HG02610 (cell line): ENCODE measurements at regions not wholly inside any gene's neighbourhood (a gene's known extent, or its start where the extent isn't known, plus 50 kb on each side); places are given as distances from the start of the nearest gene placed in this dataset.

Source experiments
- ATAC-seq: cut with Tn5 transposase; IDR thresholded peaks from one replicate; pipeline ENCODE4 v1.9.1; 2021; ENCODE audit warnings: mild to moderate bottlenecking, moderate library complexity; ENCODE audit not compliant: unreplicated experiment

DNA sequence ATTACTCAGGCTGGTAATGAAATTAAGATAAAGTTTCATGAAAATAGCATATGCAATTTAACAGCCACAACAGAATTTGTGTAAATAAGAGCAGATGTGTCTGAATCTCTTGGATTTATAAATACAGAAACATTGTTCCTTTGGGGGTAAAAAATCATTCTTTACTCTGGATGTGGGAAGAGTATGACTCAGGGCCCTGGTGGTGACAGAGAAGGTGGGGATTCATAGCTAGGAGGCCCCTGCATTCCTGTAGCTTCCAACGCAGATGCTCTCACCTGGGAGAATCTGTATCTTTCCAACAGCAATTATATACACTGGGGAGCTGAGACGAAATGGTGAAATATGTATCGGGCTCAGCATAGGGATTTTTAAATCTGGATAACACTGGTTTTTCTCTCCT lies 167.6 kb upstream of the CADPS start:
- no peak for ATAC-seq

GRCh38 chr3:63043631-63044030 lies 168.4 kb upstream of the CADPS start:
- ATAC-seq: no peak

DNA sequence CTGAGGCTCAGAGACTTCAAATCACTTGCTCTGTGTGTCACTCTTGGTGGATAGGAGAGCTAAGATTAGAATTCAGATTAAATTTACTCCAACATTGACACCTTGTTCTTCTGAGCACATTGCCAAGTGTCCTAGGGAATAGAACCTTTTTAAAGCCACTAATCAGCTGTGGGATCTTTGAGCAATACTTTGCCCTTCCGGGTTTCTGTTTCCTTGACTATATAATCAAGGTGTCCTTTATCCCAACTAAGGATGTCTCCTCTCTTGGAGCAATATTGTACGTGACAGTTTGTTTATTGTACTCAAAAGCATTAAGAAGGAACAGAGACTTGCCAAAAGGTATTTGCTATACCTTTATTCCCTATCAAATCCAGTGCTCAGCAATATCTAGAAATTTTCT lies 170.9 kb upstream of the CADPS start:
- ATAC-seq: no peak

GRCh38 chr3:63046580-63046979 lies 171.4 kb upstream of the CADPS start:
- ATAC-seq: no peak

GRCh38 chr3:63047068-63047467 lies 171.9 kb upstream of the CADPS start:
- ATAC-seq: no peak

DNA sequence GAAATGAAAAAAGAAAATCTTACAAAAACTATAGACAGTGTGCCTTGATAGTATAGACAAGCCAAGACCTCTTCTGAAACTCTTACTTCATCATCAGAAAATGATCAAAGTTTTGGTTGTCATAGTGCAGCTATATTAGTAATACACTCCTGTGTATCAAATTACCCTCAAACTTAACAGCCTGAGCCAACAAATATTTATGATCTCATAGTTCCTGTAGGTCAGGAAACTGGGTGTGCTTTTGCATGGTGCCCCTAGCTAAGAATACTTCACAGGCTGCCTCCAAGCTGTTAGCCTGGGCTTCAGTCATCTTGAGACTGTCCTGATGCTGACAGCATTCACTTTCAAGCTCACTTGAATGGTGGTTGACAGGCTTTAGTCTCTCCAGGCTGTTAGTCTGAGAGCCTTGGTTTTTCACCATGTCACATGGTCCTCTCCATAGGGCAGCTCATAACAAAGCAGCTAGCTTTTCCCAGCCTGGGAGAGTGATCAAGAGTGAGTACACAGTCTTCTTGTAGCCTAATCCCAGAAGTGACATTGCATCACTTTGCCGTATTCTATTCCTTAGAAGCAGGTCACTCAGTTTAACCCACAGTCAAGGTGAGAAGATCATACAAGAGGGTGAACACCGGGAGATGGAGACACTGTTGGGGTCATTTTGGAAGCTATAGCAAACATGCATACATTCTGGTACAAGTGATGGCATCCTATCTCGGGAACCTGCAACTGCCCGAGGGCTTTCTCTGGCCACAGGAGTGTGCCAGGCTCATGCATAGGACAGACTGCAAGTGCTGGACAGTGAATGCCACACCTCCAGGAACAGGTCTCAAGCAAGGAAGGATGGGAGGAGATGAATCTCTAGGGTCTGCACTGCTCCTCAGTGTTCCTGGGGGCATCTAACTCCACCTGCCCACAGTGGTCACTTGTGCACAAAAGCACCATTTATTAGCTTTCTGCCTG lies 173.4 kb upstream of the CADPS start:
- ATAC-seq: no peak

DNA sequence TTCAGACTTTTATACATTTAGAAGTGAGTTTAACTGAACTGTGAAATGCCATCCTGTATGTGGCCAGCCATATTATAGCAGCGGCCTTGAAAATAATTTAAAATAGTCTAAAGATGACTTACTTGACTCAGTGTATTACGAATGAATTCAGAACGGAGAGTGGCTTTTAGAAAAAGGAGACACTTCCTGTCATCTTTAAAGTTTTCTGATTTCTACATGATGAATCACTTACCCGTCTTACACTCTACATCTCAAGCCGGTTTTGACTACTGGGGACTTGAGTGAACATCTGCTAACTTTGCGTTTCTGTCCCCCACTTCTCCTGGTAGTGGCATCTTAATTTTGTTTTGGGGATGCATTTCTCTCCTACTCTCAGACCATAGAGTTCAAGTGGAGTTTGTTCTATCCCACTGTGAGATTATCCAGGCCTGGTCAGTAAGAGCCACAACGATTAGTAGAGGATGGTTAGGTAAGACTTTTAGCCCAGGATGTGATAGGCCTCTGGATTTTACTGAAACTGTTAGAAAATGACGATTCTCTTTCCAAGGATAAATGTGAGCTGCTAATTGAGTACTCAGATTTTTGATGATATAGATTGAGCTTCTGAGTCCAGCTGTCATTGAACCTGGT lies 175.4 kb upstream of the CADPS start:
- no peak for ATAC-seq

DNA sequence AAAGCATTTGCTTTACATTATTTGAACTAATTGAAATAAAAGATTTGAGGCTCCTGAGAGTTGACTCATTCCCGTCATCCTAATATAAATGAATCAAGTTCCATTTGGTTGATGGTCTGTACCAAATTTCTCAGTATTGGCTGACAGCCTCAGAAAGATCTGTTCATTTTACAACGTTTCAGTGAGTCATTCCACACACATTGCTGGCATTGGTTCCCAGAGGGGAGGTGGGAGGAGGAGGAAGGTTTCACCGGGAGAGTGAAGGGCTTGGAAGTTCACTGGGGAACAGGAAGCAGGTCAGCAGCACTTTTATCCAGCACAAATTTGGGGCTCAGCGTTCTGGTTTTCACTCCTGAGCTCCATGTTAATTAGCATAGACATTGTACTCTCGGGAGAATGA lies 176.7 kb upstream of the CADPS start:
- no peak for ATAC-seq

- ATAC-seq: no peak
These were observed 181.7 kb upstream of the CADPS start for GRCh38 chr3:63056932-63057331.

- no peak for ATAC-seq
These were observed 185.2 kb upstream of the CADPS start for GRCh38 chr3:63060412-63060811.

DNA sequence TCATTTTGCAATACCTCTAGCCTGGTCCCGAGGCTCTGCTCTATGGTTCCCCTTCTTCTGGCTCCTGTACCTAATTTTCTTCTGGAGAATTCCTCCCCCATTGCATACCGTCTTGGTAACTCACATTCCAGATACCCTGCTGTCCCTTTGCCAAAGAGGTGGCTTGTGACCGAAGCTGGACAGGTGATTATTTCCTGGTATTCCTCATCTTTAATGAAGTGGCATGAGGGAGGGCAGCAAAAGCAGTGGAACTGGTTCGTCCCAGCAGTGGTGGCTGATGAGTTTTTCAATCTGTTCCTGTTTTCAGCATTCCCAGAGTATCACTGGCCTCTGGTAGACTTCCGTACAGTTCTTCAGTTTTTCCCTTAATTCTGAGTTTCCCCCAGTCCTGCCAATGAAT lies 186.2 kb upstream of the CADPS start:
- ATAC-seq: no peak

DNA sequence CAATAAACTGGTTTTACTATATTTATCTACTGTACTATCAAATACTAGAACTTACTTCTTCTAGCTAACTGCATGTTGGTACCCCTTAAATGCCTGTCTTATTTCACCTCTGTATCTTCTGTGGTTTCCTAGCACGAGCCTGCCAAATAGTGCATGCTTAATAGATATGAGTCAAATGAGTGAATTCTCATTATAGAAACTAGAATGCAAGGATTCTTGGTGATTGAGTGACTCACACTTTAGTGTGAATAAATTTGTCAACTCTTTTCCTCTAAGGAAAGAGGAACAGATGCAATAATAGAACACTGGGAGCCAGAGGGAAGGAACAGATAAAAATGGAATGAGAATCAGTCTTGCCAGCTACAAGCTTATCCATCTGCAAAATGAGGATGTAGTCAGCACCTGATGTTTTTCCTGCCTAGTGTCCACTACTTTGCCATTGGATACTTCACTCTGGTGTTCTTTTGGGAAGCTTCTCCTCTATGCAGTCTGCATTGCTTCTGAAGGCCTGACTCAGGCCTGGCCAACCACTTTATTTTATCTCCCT lies 189.1 kb upstream of the CADPS start:
- no peak for ATAC-seq

DNA sequence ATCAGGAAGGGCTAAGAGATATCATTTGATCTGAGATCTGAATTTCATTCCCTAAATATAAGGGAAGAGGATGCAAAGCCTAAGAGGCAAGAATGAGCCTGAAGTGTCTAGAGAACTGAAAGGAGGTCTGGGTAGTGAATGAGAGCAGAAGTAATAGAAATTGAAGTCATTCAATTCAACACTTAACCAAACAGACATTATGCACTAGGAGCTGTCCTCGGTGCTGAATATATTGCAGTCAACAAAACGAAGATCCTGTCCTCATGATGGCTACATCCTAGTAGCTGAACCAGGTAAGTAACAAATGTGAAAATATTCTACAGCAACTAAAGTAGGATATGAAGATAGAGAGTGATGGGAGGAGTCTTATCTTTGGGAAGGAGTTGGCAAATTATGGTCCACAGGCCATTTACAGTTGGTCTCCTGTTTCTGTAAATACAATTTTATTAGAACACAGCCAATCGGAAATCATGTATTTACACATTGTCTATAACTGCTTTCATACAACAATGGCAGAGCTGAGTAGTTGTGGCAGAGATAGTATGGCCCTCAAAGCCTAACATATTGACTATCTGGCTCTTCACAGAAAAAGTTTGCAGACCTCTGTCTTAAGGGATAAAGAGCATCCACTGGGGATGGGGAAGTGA lies 192.9 kb upstream of the CADPS start:
- no peak for ATAC-seq

DNA sequence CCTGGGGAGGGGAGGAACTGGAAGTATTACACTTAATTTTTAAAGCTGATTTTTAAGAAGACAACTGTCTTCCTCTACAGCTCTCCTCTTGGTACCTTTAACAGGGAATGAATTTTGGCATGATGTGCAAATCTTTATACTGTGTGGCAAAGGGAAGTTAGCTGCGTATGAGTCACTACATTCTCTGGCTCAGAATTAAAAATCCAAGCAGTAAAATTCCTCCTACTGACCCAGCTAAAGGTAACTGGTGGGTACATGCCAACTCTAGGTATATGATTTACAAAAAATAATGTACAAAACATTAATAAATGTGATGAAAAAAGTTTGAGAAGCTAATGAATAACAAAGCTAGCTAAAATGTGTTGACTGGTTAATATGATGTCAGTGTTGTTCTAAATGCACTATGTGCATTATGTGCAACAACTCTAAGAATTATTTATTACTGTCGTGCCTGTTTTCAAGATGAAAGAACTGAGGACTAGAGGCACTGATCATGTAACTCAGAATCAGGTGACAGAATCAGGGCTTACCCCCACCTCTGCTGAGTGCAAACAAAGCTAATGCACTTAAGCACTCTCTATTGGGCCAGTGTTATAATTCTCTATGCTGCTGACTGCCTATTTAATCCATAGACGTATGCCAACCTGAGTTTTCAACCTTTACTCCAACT lies 194.7 kb upstream of the CADPS start:
- ATAC-seq: no peak

- ATAC-seq: no peak
These were observed 195.2 kb upstream of the CADPS start for GRCh38 chr3:63070476-63070810.

GRCh38 chr3:63076357-63076756 lies 201.1 kb upstream of the CADPS start:
- ATAC-seq: no peak

DNA sequence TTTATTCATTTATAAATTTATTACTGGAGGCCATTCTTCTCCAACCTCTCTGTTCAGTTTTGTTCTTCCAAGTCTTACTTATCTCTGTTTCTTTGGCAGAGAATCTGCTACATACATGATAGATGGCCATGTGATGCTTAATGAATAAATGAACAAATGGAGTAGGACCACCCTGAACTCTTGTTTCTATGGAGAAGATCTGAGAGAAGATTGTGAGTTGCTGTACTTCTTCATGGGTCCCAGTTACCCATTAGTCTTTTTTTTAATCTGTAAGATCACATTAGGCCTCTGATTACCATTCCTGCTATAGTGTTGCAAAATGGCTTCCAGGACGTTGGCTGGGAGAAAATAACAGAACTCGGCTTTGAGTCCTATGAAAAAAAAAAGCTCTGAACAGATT lies 191.9 kb upstream of the SYNPR start:
- ATAC-seq: no peak

DNA sequence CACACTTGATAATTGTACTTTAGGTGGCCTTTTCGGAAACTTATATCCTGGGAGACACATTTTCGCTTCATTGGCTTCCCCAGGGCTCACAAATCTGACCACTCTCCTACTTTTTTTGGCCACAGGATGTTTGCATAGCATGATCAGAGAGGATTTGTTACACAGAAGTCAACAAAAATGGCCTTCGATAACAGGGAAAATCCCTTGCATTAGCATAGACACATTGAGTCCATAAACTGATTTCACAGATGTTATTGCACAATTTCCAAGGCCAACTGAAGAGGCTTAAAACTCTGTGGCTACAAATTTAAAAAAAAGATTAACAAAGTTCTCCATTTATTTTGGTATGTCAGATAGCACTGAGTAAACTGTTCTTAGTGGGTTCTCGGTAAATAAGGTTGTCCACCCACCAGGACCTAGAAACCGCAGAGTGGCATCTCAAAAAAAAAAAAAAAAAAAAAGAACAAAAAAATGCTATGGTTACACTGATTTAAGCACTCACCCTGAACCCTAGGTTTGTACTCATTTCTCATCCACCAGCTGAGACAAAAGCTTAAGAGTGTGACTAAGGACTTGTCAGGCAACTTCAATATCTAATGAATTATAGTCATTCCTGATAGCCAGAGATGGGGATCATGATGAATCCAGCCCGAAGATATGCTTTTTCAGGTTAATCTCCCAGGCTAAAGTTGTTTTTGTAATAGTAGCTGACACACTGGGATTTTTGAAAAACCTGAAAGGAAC lies 188.9 kb upstream of the SYNPR start:
- no peak for ATAC-seq

- no peak for ATAC-seq
These were observed 188.4 kb upstream of the SYNPR start for GRCh38 chr3:63089751-63090132.

GRCh38 chr3:63090656-63091055 lies 187.5 kb upstream of the SYNPR start:
- ATAC-seq: no peak

DNA sequence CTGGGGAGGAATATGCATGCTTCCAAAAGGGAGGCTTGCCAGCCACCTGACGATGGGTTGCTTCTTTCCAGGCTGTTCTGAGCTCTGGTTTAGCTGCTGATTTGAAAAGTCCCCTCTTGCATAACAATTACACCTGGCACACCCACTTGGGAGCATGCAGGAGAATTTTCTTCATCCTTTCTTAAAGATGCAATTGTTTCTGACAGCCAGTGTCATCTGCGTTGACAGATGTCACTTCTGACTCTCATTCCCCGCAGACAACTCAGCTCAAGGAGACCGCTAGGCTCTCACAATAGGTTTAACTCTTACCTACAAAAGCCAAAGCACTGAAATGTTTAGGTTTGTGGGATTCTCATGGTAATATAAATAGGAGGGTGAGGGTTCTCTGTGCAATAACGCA lies 185.6 kb upstream of the SYNPR start:
- ATAC-seq: no peak
